Fibroblast of pulmonary artery (primary cell): ENCODE measurements at regions not wholly inside any gene's neighbourhood (a gene's known extent, or its start where the extent isn't known, plus 50 kb on each side); places are given as distances from the start of the nearest gene placed in this dataset.

Source experiments
- DNase-seq: peaks from one replicate; pipeline ENCODE4 v3.0.0-alpha.2; 2010; ENCODE audit warnings: low read depth
- H3K4me3 ChIP-seq: replicated peaks from 2 replicates; pipeline ENCODE4 v1.5.1; 2011; ENCODE audit warnings: low read depth, mild to moderate bottlenecking, control low read depth, low read length, moderate library complexity
- CTCF ChIP-seq: IDR thresholded peaks from 2 replicates; pipeline ENCODE4 v1.5.1; 2011; ENCODE audit warnings: mild to moderate bottlenecking, control low read depth, low read length, inconsistent platforms; ENCODE audit errors: missing control alignments

GRCh38 chr9:120018550-120018949 lies 561.4 kb downstream of the CDK5RAP2 start:
- DNase-seq: no peak
- no peak for TF ChIP-seq CTCF
- H3K4me3 ChIP-seq: no peak overlapping the region

GRCh38 chr9:120018037-120018436 lies 561.9 kb downstream of the CDK5RAP2 start:
- no peak for TF ChIP-seq CTCF
- no peak for DNase-seq
- H3K4me3 ChIP-seq: no peak overlapping the region

GRCh38 chr9:120016231-120016630 lies 563.7 kb downstream of the CDK5RAP2 start:
- no peak overlapping the region for H3K4me3 ChIP-seq
- DNase-seq: no peak
- no peak for TF ChIP-seq CTCF

- TF ChIP-seq CTCF: no peak
- H3K4me3 ChIP-seq: no peak overlapping the region
- no peak for DNase-seq
These were observed 565.2 kb downstream of the CDK5RAP2 start for GRCh38 chr9:120014796-120015195.

- no peak for TF ChIP-seq CTCF
- H3K4me3 ChIP-seq: no peak overlapping the region
- no peak for DNase-seq
These were observed 570.1 kb downstream of the CDK5RAP2 start for GRCh38 chr9:120009856-120010255.

GRCh38 chr9:120001536-120001935 lies 578.4 kb downstream of the CDK5RAP2 start:
- H3K4me3 ChIP-seq: no peak overlapping the region
- no peak for DNase-seq
- no peak for TF ChIP-seq CTCF

GRCh38 chr9:119998614-119999013 lies 581.4 kb downstream of the CDK5RAP2 start:
- TF ChIP-seq CTCF: no peak
- no peak for DNase-seq
- no peak overlapping the region for H3K4me3 ChIP-seq
